Coronary artery (tissue), 2 donors: ENCODE measurements at regions not wholly inside any gene's neighbourhood (a gene's known extent, or its start where the extent isn't known, plus 50 kb on each side); places are given as distances from the start of the nearest gene placed in this dataset.

Experiments
- DNase-seq: peaks from one replicate; pipeline ENCODE4 v3.0.0-alpha.2; 2017; ENCODE audit warnings: low spot score
- H3K27ac ChIP-seq, 2 donors: fragments of 200-600 bp; sonication (generic); one replicate each; pipeline ENCODE4 v1.5.1; 2016 to 2019
- H3K4me3 ChIP-seq: fragments of 200-600 bp; sonication (generic); 2 replicates; pipeline ENCODE4 v1.5.1; 2016; ENCODE audit warnings: mild to moderate bottlenecking, moderate library complexity
- CTCF ChIP-seq: fragments of 200-600 bp; sonication (generic); IDR thresholded peaks from one replicate; pipeline ENCODE4 v1.5.1; 2019; ENCODE audit warnings: antibody characterized with exemption

GRCh38 chr2:186263673-186264250, 222.3 kb upstream of the ZC3H15 start:
- no peak for TF ChIP-seq CTCF
- Histone ChIP-seq H3K27ac (no peak overlapping the region), H3K4me3 (no peak overlapping the region)
- DNase-seq = no peak

GRCh38 chr2:186269536-186269935, 216.5 kb upstream of the ZC3H15 start:
- Histone ChIP-seq H3K4me3 (no peak overlapping the region), H3K27ac (no peak overlapping the region)
- no peak for TF ChIP-seq CTCF
- DNase-seq = no peak

- H3K4me3 ChIP-seq = no peak overlapping the region
- H3K27ac ChIP-seq = no peak overlapping the region
- no peak for DNase-seq
- no peak for TF ChIP-seq CTCF
Observed at GRCh38 chr2:186273953-186274352, 212.1 kb upstream of the ZC3H15 start.

GRCh38 chr2:186274936-186275575, 211.0 kb upstream of the ZC3H15 start:
- Histone ChIP-seq H3K27ac (no peak overlapping the region), H3K4me3 (no peak overlapping the region)
- no peak for DNase-seq
- no peak for TF ChIP-seq CTCF

GRCh38 chr2:186276909-186277308, 209.2 kb upstream of the ZC3H15 start:
- TF ChIP-seq CTCF = no peak
- no peak overlapping the region for H3K4me3 ChIP-seq
- DNase-seq = no peak
- no peak overlapping the region for H3K27ac ChIP-seq

- no peak for DNase-seq
- Histone ChIP-seq H3K27ac (no peak overlapping the region), H3K4me3 (no peak overlapping the region)
- TF ChIP-seq CTCF = no peak
Observed at GRCh38 chr2:186281726-186282125, 204.3 kb upstream of the ZC3H15 start.

GRCh38 chr2:186294248-186294888, 191.7 kb upstream of the ZC3H15 start:
- no peak for TF ChIP-seq CTCF
- H3K27ac ChIP-seq = no peak overlapping the region
- no peak for DNase-seq
- H3K4me3 ChIP-seq = no peak overlapping the region
